Thyroid gland (tissue), 4 donors: ENCODE measurements at regions not wholly inside any gene's neighbourhood (a gene's known extent, or its start where the extent isn't known, plus 50 kb on each side); places are given as distances from the start of the nearest gene placed in this dataset.

Source experiments
- POLR2A ChIP-seq, 2 donors: fragments of 450-650 bp; IDR thresholded peaks; one replicate each; pipeline ENCODE4 v1.6.1; 2017; ENCODE audit warnings: antibody characterized with exemption in 2 of 2, mild to moderate bottlenecking in 2 of 2, moderate library complexity in 1 of 2
- TF ChIP-seq, protein P1 (sequence below), 6 experiments: fragments of 200-600 bp in 3 of 6; fragments of 450-650 bp in 3 of 6; sonication (generic) in 3 of 6; IDR thresholded peaks; one replicate each; pipeline ENCODE4 v1.5.1; 2016 to 2019; ENCODE audit warnings: antibody characterized with exemption in 6 of 6, mild to moderate bottlenecking in 2 of 6, inconsistent platforms in 1 of 6, moderate library complexity in 1 of 6

DNA sequence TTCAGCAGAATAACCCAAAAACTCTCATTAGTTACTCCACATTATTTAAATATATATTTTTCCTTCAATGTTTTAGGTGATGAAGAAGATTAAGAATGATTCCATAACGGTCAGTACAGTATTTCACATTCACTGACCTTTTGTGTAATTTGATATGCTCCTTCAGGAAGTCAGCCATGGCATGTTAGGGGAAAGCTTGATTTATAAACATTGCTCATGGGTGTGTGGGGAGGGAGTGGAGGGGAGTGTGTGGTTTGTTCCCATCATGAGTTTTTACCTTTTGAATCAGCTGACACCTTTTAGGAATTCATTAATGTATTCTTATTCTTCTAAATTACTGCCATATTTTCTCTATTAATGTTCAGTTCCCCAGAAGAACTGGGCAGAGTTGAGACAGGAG is 240.2 kb downstream of the ATG4C start:
- TF ChIP-seq POLR2A (IDR thresholded peaks at IDR 0.05) = no peak
- TF ChIP-seq, protein P1, sequence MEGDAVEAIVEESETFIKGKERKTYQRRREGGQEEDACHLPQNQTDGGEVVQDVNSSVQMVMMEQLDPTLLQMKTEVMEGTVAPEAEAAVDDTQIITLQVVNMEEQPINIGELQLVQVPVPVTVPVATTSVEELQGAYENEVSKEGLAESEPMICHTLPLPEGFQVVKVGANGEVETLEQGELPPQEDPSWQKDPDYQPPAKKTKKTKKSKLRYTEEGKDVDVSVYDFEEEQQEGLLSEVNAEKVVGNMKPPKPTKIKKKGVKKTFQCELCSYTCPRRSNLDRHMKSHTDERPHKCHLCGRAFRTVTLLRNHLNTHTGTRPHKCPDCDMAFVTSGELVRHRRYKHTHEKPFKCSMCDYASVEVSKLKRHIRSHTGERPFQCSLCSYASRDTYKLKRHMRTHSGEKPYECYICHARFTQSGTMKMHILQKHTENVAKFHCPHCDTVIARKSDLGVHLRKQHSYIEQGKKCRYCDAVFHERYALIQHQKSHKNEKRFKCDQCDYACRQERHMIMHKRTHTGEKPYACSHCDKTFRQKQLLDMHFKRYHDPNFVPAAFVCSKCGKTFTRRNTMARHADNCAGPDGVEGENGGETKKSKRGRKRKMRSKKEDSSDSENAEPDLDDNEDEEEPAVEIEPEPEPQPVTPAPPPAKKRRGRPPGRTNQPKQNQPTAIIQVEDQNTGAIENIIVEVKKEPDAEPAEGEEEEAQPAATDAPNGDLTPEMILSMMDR (IDR thresholded peaks at IDR 0.05) = no peak
